ENCODE measurements at regions not wholly inside any gene's neighbourhood (a gene's known extent, or its start where the extent isn't known, plus 50 kb on each side); places are given as distances from the start of the nearest gene placed in this dataset.
A peak's percentile ranks its signal among the peaks of the same experiment; 100 is the strongest.

- no peaks in the 10 kb centered on the region for H3K36me3 ChIP-seq
- no peak overlapping the region for H3K27ac ChIP-seq
- no peaks in the 10 kb centered on the region for H3K4me1 ChIP-seq
- TF ChIP-seq POLR2AphosphoS5 (IDR thresholded peaks at IDR 0.05; ENCODE audit: insufficient read depth in 1 of 2, low read depth in 1 of 2), result no peak
- no peak for TF ChIP-seq POLR2A (IDR thresholded peaks at IDR 0.05)
- no peak for TF ChIP-seq CTCF (IDR thresholded peaks at IDR 0.05)
- intact Hi-C loops (cut with DNase I), result no loop called here
- no peaks in the 10 kb centered on the region for H3K27me3 ChIP-seq
- H3K4me3 ChIP-seq, result no peak overlapping the region
- peak in 1 of 2 donors; percentile 80 for DNase-seq (ENCODE audit: extremely low spot score in 2 of 2)
- H3K9me3 ChIP-seq, result no peaks in the 10 kb centered on the region
These were observed 357.2 kb upstream of the GATB start for GRCh38 chr4:152117933-152118507.

GRCh38 chr4:152117520-152117919 is 356.7 kb upstream of the GATB start:
- Histone ChIP-seq H3K27ac (no peak overlapping the region), H3K9me3 (no peaks in the 10 kb centered on the region), H3K4me3 (no peak overlapping the region), H3K4me1 (no peaks in the 10 kb centered on the region), H3K36me3 (no peaks in the 10 kb centered on the region), H3K27me3 (no peaks in the 10 kb centered on the region)
- peak in 1 of 2 donors; percentile 79 for DNase-seq (ENCODE audit: extremely low spot score in 2 of 2)
- TF ChIP-seq CTCF (IDR thresholded peaks at IDR 0.05), result no peak
- TF ChIP-seq POLR2AphosphoS5 (IDR thresholded peaks at IDR 0.05; ENCODE audit: insufficient read depth in 1 of 2, low read depth in 1 of 2), result no peak
- no peak for TF ChIP-seq POLR2A (IDR thresholded peaks at IDR 0.05)
- intact Hi-C loops (cut with DNase I), result no loop called here

GRCh38 chr4:152117054-152117453 is 356.2 kb upstream of the GATB start:
- TF ChIP-seq POLR2A (IDR thresholded peaks at IDR 0.05), result no peak
- TF ChIP-seq CTCF (IDR thresholded peaks at IDR 0.05), result no peak
- TF ChIP-seq POLR2AphosphoS5 (IDR thresholded peaks at IDR 0.05; ENCODE audit: insufficient read depth in 1 of 2, low read depth in 1 of 2), result no peak
- H3K36me3 ChIP-seq, result no peaks in the 10 kb centered on the region
- no peak overlapping the region for H3K27ac ChIP-seq
- DNase-seq (ENCODE audit: extremely low spot score in 2 of 2), result no peak
- no peaks in the 10 kb centered on the region for H3K9me3 ChIP-seq
- no peaks in the 10 kb centered on the region for H3K27me3 ChIP-seq
- no peak overlapping the region for H3K4me3 ChIP-seq
- intact Hi-C loops (cut with DNase I), result no loop called here
- no peaks in the 10 kb centered on the region for H3K4me1 ChIP-seq

- no peak for TF ChIP-seq POLR2AphosphoS5 (IDR thresholded peaks at IDR 0.05; ENCODE audit: insufficient read depth in 1 of 2, low read depth in 1 of 2)
- no peak for TF ChIP-seq POLR2A (IDR thresholded peaks at IDR 0.05)
- no peak for TF ChIP-seq CTCF (IDR thresholded peaks at IDR 0.05)
- no peaks in the 10 kb centered on the region for H3K27me3 ChIP-seq
- H3K36me3 ChIP-seq, result no peaks in the 10 kb centered on the region
- no peak overlapping the region for H3K4me3 ChIP-seq
- DNase-seq (ENCODE audit: extremely low spot score in 2 of 2), result no peak
- intact Hi-C loops (cut with DNase I), result no loop called here
- no peaks in the 10 kb centered on the region for H3K9me3 ChIP-seq
- no peaks in the 10 kb centered on the region for H3K4me1 ChIP-seq
- no peak overlapping the region for H3K27ac ChIP-seq
These were observed 355.0 kb upstream of the GATB start for GRCh38 chr4:152115794-152116193.

- no peaks in the 10 kb centered on the region for H3K9me3 ChIP-seq
These were observed 354.3 kb upstream of the GATB start for GRCh38 chr4:152115118-152115517.

More at GRCh38 chr4:152115118-152115517, 354.3 kb upstream of the GATB start:
- H3K27ac ChIP-seq, result no peak overlapping the region
- no peak overlapping the region for H3K4me3 ChIP-seq
- H3K4me1 ChIP-seq, result no peaks in the 10 kb centered on the region
- no peaks in the 10 kb centered on the region for H3K27me3 ChIP-seq
- DNase-seq (ENCODE audit: extremely low spot score in 2 of 2), result peak in 1 of 2 donors; percentile 79
- TF ChIP-seq CTCF (IDR thresholded peaks at IDR 0.05) (no peak), POLR2A (IDR thresholded peaks at IDR 0.05) (no peak), POLR2AphosphoS5 (IDR thresholded peaks at IDR 0.05; ENCODE audit: insufficient read depth in 1 of 2, low read depth in 1 of 2) (no peak)
- H3K36me3 ChIP-seq, result no peaks in the 10 kb centered on the region
- intact Hi-C loops (cut with DNase I), result no loop called here

Measured in vagina (tissue), 2 donors.